ENCODE measurements at regions not wholly inside any gene's neighbourhood (a gene's known extent, or its start where the extent isn't known, plus 50 kb on each side); places are given as distances from the start of the nearest gene placed in this dataset.

DNA sequence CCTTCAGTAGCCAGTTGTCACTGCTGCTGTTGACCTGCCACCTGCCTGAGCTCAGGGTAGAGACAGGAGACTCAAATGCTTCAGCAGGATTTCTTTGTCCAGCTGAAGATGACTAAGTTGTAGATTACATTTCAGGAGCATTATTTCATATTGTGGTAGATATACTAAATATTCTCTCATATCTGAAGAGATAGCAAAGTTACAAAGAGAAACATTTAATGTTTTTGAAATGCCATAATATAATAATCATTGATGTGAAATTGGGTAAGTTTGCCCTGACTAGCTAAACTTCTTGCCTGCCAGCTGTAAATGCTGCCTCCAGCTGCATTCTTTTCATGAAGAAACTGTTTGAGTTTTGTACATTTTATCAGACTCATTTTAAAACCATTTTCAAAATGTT is 247.6 kb upstream of the CNKSR2 start:
- no peak for DNase-seq (ENCODE audit: low read depth)

DNA sequence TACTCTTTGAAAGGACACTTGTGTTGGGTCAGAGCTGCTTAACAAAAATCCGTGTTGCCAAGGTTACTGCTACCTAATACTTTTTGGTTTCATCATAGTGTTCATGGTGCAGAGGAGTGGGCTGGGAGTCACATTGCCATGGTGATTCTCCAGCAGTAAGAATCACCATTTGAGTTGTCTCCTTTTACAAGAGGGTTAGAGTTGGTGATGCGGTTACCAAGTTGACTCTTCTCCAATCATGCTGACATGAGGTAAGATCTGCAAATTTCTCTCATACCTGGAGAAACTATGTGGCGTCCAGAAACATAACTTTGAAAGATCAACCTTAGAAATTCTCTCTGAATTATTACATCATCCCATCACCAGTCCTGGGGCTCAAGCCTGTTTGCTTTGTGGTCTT is 242.9 kb upstream of the CNKSR2 start:
- no peak for DNase-seq (ENCODE audit: low read depth)

DNA sequence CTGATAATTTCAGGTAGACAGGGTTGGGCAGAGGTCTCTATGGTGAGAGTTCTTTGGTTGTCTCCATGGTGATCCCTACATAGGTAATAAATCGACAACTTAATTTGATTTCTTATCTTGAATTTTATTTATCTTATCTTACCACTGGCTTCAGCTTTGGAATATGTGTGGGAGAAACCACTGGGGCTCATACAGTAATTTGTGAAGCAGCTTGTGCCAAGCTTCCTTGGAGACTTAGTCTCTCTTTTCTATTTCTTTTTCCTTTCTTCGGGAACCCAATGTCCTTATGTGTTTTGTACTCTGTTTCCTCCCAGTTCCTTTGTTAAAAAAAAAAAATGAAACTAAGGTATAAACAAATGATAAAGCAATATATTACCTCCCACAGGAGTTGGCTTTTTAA is 242.4 kb upstream of the CNKSR2 start:
- DNase-seq (ENCODE audit: low read depth), result no peak

DNA sequence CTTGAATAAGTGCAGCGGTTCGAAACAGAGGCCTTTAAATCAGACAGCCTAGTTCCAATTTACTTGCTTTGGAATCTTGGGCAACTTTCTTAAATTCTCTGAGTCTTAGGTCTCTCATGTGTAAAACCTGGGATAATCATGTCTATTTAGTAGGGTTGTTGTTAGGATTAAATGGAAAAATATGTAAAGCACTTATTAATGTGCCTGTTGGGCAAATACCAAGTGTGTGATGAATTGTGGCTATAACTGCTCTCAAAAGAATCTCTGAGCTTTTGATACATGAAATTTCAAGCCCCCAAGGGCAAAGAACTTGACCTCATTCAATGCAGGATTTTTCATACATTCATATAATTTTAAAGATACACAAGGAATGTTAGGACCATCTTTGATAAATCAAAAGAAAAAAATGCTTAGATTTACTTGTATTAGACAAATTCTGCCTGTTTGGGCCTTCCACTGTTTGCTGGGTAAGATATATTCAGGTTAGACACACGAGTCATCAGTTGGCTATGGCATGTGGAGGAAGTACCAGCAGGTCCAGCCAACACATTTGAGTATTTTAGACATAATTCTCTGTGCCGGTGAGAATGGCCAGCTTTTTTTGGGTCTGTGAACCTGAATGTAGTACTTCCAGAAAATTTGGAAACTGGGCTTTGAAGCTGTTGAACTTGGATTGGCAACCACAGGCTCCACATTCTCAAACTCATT is 241.4 kb upstream of the CNKSR2 start:
- no peak for DNase-seq (ENCODE audit: low read depth)

DNA sequence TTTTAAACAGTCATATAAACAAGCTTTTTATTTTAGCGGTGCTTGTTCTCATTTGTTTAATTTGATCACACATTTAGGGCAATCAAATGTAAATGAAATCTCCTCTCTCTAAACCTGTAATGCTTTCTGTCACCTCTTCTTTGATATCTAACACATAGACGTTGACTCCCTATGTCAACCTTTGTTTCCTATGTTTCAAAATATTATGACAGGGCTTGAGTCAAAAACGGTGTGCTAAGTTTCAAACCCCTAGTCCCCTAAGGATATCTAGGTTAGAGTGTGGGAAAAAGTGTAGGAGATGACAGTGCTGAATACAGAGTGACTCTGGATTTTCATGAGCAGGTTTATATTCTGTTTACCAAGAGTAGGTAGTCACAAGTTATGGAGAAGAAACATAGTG is 224.0 kb upstream of the CNKSR2 start:
- no peak for DNase-seq (ENCODE audit: low read depth)

DNA sequence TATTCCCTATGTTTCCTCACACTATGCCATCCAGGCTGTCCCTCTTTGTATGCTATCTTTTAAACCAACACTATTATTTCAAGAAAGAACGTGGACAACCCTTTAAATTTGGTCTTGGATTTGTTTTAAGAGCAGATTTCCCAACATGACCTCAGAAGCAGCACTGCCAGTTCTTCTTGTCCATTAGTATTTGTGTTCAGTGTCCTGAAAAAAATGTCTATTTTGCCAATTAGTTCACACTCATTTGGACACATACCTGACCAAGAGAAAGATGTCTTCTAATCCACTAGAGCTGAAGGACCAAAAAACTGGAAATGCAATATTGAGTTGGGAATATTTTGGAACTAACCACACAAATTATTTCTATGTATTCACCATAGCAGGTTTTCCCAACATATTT is 223.2 kb upstream of the CNKSR2 start:
- DNase-seq (ENCODE audit: low read depth), result no peak

DNA sequence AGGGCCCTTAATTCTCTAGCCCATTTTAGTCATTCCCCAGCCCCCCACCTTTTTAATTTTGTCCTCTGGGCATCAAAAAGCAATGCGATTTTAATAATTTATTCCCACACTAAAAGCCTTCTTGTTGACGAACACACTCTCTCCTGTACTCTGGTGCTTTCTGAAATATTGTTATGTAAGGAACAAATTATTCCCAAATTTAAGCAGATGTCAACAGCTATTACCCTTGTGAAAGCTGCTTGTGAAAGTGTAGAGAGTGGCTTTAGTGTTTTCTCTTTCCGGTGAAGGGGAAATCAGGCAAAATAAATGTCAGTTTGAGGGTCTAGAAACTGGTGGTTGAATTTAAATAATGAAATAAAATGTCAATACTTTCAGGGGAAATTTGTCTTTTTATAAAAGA is 221.2 kb upstream of the CNKSR2 start:
- no peak for DNase-seq (ENCODE audit: low read depth)

DNA sequence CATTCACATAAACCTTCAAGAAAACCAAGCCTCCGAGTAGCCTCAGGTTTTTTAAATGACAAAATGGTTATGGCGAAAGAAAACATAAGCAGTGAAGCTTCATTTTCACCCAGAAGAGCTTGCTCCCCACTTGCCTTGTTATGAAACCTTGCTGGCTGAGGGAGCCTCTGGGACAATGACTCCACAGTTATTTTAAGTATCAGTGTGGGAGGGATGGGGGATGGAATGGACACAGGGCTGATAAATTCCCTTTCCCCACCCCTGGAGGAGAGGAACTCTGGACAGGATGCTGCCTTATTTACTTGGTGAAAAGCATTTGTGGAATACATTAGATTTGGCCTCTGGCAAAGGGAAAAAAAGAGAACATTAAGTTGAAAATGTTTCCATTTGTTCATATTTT is 220.7 kb upstream of the CNKSR2 start:
- DNase-seq (ENCODE audit: low read depth), result peak; percentile 10

DNA sequence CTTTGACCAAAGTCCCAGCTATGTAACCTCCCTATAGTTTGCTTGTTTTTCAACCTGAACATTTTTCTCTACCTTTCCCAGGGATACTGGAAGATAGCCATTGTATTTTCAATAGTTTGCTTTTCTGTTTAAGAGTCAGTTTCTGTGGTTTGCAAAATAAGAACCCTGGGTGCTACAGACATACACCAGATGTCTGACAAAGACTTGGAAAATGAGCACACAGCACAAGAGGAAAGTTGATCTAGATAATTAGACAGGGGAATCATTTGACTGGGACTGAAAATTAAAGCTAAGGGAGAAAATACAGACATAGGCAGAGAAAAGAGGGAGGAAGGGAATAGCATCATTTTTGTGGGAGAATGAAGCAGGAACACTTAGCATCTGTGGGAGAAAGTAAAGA is 218.3 kb upstream of the CNKSR2 start:
- no peak for DNase-seq (ENCODE audit: low read depth)

DNA sequence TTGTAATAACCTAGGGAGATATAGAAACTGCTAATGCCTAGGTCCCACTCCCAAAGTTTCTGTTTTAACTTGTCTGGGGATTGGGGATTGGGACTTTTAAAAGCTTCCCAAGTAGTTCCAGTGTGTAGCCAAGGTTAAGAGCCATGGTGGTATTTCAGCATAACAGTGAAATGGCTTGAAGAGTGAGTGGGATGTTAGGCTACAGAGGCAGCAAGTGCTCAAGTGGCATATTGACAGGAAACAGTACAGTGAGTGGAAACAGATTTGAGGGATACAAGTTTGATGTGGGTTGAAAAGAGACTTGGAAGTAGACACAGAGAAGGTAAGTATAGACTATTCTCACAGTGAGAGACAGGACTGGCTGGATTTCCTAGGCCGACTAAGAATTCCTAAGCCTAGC is 217.6 kb upstream of the CNKSR2 start:
- no peak for DNase-seq (ENCODE audit: low read depth)

DNA sequence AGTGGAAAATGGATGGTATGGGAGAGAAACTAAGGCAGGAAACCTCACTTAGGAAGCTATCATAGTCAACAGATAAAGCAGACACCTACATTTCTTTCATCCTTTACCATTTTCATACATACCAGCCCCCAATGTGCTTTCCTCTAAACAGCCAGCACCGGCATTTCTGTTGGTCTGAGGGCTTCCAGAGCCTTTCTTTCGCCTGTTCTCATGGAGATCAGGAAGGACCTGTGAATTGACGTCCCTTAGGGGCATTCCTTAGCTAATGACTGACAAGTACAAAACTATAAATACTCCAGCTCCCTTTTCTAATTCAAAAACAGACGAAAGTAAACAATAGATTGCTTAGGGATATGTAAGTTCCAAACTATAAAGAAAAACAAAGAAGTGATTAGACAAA is 215.5 kb upstream of the CNKSR2 start:
- DNase-seq (ENCODE audit: low read depth), result no peak

DNA sequence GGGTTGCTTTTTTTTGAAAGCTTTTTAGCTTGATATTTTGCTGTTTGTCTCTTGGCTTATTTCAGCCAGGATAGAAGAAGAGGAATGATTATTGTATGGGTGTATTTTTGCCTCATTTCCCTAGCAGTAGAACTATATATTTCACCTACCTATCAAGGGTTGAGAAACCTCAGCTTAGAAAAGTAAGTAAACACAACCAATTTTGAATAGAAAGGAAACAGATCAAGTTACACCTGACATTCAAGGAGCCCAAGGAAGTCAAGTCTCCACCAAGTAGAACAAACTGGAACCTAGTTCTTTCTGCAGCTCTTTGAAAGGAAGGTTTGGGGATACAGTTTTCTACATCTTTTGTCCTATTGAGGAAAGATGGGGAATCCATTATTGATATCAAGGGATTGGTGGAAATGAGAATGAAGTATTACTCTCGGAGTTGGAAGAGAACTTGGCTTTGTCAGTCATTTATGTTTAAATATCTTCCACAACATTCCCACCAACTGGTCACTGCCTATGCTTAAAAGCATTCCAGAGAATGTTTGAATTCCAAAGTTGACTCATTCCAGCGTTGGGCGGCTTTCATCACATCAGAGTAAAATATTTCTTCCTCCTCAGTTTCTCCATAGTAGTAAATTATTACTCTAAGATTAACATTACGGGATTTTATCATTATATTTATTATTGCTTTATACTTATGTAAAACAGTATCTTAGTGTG is 207.8 kb upstream of the CNKSR2 start:
- peak; percentile 2 for DNase-seq (ENCODE audit: low read depth)

DNA sequence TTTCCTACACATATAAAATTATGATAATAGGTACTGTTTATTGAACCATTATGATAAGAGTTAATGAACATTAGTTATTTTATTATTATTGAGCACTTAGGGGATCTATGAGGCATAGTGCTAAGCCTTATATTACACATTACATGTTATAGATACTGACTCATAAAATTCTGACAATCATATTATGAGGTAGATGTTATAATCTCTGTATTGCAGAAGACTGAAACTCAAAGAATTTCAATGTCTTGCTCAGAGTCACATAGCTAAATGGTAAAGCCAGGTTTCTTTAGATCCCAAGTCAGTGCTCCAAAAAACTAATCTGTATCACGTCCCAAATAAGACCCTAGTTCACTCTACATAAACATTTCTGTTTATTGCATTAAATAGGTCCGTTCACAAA is 207.2 kb upstream of the CNKSR2 start:
- no peak for DNase-seq (ENCODE audit: low read depth)

DNA sequence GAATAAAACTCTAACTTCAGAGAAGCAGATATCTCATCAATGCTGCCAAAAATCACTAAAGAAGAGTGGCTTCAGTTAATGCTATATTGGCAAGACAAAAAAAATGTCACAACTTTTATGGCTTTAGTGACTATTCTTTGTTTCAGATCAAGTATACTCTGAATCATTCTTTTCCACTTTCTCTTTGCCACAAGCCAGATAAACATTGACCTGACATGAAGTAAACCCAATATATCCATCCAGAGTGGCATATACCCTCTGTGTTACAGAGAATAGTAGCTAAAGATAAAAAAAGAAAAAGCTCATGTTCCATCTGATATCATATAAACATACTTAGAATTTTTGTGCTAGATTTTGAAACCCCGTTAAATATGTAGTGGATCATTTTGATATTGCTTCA is 206.7 kb upstream of the CNKSR2 start:
- no peak for DNase-seq (ENCODE audit: low read depth)

DNA sequence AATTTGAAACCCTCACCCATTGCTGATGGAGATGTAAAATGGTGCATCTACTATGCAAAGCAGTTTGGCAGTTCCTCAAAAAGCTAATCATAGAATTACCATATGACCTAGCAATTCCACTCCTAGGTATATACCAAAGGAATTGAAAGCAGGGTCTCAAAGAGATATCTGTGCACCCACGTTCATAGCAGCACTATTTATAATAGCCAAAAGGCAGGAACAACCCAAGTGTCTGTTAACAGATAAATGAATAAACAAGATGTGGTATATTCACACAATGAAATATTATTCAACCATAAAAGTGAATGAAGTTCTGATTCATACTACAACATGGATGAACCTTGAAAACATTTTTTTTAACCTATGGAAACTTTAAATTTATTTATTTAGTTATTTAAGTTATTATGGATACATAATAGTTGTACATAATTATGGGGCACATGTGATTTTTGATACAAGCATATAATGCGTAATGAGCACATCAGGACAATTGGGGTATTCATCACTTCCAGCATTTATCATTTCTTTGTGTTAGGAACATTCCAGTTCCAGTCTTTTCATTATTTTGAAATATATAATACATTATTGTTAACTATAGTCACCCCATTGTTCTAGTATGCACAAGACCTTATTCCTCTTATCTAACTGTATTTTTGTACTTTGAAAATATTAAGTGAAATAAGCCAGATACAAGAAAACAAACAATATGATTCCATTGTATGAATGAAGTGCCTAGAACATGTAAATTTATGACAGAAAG is 205.6 kb upstream of the CNKSR2 start:
- DNase-seq (ENCODE audit: low read depth), result no peak

DNA sequence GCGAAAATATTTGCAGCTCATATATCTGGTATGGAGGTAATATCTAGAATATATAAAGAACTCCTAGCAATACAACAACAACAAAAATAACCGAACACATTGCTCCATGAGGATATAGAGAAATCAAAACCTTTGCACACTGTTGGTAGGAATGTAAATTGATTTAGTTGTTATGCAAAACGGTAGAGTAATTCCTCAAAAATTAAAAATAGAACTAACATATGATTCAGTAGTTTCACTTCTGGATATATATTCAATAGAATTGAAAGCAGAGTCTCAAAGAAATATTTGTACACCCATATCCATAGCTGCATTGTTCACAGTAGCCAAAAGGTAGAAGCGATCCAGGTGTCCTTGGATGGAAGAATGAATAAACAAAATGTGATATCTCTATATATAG is 203.0 kb upstream of the CNKSR2 start:
- no peak for DNase-seq (ENCODE audit: low read depth)

DNA sequence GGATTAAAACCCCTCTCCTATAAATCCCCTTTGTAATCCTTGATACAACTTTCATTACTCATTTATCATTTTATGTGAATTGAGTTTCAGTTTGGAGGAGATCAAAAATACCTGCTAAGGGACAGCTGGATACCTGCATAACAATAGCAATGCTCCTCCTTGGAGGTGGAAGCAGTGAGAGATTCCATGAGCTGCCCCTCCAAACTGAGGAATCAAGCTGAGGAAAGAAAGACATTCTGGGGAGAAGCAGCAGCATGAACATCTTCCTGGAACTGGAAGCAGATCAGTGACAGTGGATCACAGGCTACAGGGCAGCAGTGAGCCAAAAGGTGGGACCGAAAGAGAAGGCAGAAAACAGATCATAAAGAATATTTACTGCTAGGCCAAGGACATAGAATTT is 199.8 kb upstream of the CNKSR2 start:
- DNase-seq (ENCODE audit: low read depth), result no peak

DNA sequence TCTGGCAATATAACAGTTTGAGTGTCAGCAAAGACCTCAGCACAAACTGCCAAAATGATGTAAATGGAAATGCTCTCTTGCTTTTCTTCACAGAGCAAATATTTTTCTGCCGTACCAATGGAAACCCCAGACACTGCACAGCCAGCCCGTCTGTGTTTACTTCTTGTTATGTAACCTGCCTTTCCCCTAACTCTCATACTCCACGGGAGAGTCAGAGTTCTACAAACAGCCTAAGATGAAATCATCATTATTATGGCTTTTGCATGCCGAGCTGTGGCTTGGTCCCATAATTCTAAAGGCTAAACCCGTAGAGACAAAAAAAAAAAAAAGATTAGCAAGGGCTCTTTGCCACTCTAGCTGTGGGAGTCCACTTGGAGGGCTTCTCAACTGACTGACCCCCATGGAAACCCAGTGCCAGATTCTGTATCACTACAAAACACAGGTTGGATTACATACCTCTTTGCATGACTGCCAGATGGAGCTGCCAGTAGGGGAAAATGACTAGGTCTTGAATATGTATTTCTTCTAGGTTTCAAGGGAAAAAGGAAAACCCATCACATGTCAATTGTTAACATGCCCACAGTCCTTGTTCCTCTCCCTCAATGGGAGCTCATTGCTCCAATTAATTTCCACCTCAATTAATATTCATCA is 197.2 kb upstream of the CNKSR2 start:
- no peak for DNase-seq (ENCODE audit: low read depth)

DNA sequence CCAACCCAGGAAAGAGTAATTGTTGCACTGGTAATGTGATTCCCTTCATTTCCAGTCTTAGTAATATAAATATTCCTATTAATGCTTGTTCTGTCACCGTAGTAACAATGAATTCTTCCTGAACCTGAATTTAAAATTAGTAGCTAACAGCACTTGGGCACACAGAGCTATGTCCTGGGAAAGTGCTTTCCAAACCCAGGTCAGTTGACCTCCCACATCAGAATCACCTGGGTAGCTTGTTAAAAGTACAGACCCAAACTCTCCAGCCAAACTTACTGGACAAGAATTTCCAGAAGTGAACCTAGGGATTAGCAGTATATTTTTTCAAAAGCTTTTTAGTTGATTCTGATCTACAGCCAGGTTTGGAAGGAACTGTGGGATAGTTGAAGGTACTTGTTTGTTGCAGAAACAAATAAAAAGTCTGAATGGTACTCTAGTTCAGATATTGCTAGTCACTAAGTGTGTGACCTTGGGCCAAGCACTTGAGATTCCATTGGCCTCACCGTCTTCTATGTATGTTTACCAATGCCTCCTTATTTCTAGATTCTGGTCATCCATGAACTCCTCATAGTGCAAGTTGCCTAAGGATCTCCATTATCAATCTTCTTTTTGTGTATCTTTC is 192.9 kb upstream of the CNKSR2 start:
- no peak for DNase-seq (ENCODE audit: low read depth)

DNA sequence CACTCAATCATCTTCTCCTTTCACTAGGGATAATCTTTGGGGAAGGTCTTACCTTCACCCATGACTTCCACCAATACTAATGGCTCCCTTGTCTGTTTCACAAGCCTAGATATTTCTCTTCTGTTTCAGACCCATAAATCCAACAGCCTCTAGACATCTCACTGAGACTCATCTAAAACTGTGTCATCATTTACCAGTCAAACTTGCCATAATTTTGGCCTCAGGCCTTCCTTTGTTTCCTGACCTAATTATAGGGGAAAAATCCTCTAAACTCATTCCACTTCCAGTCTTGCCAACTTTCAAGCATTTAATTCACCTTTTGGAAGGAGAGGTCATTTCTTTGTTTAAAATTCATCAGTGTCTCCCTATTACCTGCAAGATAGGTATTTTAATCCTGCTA is 181.0 kb upstream of the CNKSR2 start:
- no peak for DNase-seq (ENCODE audit: low read depth)

DNA sequence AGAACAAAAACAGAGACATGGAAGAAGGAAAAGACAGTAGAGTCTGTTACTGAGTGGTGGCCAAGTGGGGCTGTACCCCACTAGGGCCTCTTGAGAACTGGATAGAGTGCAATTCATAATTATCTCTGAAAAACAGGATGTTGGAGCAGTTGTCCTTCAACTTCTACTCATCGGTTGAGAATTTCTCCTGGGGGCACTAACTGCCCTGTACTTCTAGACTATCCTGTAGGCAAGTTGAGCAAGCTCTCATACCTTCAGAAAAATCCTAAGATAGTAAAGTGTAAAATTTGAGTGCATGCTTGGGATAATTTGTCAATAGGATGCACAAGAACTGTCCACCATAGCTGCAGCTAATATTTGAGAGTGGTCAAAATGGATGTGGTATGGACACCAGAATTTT is 179.7 kb upstream of the CNKSR2 start:
- no peak for DNase-seq (ENCODE audit: low read depth)

DNA sequence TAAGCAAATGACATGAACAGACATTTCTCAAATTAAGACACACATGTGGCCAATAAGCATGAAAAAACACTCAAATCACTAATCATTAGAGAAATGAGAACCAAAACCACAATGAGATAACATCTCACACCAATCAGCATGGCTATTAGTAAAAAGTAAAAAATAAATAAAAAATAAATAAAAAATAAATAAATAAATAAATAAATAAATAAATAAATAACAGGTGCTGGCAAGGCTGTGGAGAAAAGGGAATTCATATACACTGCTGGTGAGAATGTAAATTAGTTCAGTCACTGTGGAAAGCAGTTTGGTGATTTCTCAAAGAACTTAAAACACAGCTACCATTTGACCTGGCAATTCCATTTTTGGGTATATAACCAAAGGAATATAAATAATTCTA is 167.1 kb upstream of the CNKSR2 start:
- DNase-seq (ENCODE audit: low read depth), result no peak

Measured in GM04503 (cell line).